ENCODE measurements at regions not wholly inside any gene's neighbourhood (a gene's known extent, or its start where the extent isn't known, plus 50 kb on each side); places are given as distances from the start of the nearest gene placed in this dataset.
A peak's percentile ranks its signal among the peaks of the same experiment; 100 is the strongest.

DNA sequence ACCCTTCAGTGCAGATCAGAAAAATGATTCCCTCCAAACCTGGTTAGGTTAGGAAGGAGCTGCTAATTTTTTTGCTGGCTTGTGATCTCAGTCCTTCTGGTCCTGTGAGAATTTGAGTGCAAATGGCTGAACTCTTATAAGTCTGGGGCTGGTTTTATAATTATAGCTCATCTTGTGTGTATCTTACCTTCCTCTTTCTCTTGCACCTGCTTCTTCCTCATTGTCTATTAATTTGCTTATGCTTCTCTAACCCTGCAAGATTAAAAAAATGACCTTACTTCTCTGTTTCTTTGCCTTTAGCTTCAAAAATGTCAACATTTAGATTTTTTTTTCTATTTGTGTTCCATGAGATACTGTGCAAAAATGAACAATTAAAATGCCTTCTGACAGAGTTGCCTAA is 576.2 kb downstream of the DHX35 start:
- Histone ChIP-seq H3K4me3 (no peak overlapping the region), H4K20me1 (replicated peaks; ENCODE audit: insufficient read depth) (no peaks in the 10 kb centered on the region), H3K27ac (ENCODE audit: low read depth) (no peak overlapping the region), H3K79me2 (replicated peaks; ENCODE audit: insufficient read depth) (no peaks in the 10 kb centered on the region), H3K9me2 (ENCODE audit: insufficient read depth) (peaks cover 8% of the 10 kb centered on the region; the same call in 1 of the 2 replicates), H3K27me3 (ENCODE audit: insufficient read depth) (no peaks in the 10 kb centered on the region), H3K4me1 (ENCODE audit: insufficient read depth) (peaks cover 25% of the 10 kb centered on the region), H3K36me3 (ENCODE audit: insufficient read depth) (no peaks in the 10 kb centered on the region), H2AFZ (peak overlapping the region; percentile 82; the same call in 1 of the 2 replicates), H3F3A (replicated peaks; ENCODE audit: low read depth) (no peaks in the 10 kb centered on the region), H3K4me2 (no peak overlapping the region)
- ATAC-seq, result no peak
- Mint-ChIP-seq H3K4me3 (no peak overlapping the region), H3K27ac (no peak overlapping the region), H3K4me1 (peaks cover 48% of the 10 kb centered on the region), H3K9me3 (peaks cover 4% of the 10 kb centered on the region; the same call in 1 of the 3 replicates), H3K27me3 (ENCODE audit: insufficient read depth, low read depth, poor library complexity) (peaks cover 5% of the 10 kb centered on the region), H3K36me3 (ENCODE audit: low read depth) (no peaks in the 10 kb centered on the region)
- DNase-seq (ENCODE audit: low spot score), result no peak
- TF ChIP-seq ZNF331 (CRISPR knock-in tag; IDR thresholded peaks at IDR 0.05; ENCODE audit: low read depth) (no peak), NANOG (IDR thresholded peaks at IDR 0.05; ENCODE audit: borderline replicate concordance) (no peak), ZNF114 (CRISPR knock-in tag; IDR thresholded peaks at IDR 0.05) (no peak), CREB1 (CRISPR knock-in tag; IDR thresholded peaks at IDR 0.05; ENCODE audit: low read depth) (no peak), STAT1 (IDR thresholded peaks at IDR 0.05; ENCODE audit: unreplicated experiment) (no peak), EZH2phosphoT487 (IDR thresholded peaks at IDR 0.05; ENCODE audit: unreplicated experiment) (no peak), POLR2AphosphoS5 (IDR thresholded peaks at IDR 0.05; ENCODE audit: low read depth) (no peak), JUNB (IDR thresholded peaks at IDR 0.05; ENCODE audit: unreplicated experiment) (no peak), EZH2 (IDR thresholded peaks at IDR 0.05; ENCODE audit: low read depth, unreplicated experiment) (no peak)
- TF ChIP-seq, protein P1, sequence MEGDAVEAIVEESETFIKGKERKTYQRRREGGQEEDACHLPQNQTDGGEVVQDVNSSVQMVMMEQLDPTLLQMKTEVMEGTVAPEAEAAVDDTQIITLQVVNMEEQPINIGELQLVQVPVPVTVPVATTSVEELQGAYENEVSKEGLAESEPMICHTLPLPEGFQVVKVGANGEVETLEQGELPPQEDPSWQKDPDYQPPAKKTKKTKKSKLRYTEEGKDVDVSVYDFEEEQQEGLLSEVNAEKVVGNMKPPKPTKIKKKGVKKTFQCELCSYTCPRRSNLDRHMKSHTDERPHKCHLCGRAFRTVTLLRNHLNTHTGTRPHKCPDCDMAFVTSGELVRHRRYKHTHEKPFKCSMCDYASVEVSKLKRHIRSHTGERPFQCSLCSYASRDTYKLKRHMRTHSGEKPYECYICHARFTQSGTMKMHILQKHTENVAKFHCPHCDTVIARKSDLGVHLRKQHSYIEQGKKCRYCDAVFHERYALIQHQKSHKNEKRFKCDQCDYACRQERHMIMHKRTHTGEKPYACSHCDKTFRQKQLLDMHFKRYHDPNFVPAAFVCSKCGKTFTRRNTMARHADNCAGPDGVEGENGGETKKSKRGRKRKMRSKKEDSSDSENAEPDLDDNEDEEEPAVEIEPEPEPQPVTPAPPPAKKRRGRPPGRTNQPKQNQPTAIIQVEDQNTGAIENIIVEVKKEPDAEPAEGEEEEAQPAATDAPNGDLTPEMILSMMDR (conservative IDR thresholded peaks at IDR 0.05; ENCODE audit: low read depth in 2 of 2), result no peak
- TF ChIP-seq, protein P2, sequence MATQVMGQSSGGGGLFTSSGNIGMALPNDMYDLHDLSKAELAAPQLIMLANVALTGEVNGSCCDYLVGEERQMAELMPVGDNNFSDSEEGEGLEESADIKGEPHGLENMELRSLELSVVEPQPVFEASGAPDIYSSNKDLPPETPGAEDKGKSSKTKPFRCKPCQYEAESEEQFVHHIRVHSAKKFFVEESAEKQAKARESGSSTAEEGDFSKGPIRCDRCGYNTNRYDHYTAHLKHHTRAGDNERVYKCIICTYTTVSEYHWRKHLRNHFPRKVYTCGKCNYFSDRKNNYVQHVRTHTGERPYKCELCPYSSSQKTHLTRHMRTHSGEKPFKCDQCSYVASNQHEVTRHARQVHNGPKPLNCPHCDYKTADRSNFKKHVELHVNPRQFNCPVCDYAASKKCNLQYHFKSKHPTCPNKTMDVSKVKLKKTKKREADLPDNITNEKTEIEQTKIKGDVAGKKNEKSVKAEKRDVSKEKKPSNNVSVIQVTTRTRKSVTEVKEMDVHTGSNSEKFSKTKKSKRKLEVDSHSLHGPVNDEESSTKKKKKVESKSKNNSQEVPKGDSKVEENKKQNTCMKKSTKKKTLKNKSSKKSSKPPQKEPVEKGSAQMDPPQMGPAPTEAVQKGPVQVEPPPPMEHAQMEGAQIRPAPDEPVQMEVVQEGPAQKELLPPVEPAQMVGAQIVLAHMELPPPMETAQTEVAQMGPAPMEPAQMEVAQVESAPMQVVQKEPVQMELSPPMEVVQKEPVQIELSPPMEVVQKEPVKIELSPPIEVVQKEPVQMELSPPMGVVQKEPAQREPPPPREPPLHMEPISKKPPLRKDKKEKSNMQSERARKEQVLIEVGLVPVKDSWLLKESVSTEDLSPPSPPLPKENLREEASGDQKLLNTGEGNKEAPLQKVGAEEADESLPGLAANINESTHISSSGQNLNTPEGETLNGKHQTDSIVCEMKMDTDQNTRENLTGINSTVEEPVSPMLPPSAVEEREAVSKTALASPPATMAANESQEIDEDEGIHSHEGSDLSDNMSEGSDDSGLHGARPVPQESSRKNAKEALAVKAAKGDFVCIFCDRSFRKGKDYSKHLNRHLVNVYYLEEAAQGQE (IDR thresholded peaks at IDR 0.05; ENCODE audit: unreplicated experiment), result no peak
- TF ChIP-seq, protein P3, sequence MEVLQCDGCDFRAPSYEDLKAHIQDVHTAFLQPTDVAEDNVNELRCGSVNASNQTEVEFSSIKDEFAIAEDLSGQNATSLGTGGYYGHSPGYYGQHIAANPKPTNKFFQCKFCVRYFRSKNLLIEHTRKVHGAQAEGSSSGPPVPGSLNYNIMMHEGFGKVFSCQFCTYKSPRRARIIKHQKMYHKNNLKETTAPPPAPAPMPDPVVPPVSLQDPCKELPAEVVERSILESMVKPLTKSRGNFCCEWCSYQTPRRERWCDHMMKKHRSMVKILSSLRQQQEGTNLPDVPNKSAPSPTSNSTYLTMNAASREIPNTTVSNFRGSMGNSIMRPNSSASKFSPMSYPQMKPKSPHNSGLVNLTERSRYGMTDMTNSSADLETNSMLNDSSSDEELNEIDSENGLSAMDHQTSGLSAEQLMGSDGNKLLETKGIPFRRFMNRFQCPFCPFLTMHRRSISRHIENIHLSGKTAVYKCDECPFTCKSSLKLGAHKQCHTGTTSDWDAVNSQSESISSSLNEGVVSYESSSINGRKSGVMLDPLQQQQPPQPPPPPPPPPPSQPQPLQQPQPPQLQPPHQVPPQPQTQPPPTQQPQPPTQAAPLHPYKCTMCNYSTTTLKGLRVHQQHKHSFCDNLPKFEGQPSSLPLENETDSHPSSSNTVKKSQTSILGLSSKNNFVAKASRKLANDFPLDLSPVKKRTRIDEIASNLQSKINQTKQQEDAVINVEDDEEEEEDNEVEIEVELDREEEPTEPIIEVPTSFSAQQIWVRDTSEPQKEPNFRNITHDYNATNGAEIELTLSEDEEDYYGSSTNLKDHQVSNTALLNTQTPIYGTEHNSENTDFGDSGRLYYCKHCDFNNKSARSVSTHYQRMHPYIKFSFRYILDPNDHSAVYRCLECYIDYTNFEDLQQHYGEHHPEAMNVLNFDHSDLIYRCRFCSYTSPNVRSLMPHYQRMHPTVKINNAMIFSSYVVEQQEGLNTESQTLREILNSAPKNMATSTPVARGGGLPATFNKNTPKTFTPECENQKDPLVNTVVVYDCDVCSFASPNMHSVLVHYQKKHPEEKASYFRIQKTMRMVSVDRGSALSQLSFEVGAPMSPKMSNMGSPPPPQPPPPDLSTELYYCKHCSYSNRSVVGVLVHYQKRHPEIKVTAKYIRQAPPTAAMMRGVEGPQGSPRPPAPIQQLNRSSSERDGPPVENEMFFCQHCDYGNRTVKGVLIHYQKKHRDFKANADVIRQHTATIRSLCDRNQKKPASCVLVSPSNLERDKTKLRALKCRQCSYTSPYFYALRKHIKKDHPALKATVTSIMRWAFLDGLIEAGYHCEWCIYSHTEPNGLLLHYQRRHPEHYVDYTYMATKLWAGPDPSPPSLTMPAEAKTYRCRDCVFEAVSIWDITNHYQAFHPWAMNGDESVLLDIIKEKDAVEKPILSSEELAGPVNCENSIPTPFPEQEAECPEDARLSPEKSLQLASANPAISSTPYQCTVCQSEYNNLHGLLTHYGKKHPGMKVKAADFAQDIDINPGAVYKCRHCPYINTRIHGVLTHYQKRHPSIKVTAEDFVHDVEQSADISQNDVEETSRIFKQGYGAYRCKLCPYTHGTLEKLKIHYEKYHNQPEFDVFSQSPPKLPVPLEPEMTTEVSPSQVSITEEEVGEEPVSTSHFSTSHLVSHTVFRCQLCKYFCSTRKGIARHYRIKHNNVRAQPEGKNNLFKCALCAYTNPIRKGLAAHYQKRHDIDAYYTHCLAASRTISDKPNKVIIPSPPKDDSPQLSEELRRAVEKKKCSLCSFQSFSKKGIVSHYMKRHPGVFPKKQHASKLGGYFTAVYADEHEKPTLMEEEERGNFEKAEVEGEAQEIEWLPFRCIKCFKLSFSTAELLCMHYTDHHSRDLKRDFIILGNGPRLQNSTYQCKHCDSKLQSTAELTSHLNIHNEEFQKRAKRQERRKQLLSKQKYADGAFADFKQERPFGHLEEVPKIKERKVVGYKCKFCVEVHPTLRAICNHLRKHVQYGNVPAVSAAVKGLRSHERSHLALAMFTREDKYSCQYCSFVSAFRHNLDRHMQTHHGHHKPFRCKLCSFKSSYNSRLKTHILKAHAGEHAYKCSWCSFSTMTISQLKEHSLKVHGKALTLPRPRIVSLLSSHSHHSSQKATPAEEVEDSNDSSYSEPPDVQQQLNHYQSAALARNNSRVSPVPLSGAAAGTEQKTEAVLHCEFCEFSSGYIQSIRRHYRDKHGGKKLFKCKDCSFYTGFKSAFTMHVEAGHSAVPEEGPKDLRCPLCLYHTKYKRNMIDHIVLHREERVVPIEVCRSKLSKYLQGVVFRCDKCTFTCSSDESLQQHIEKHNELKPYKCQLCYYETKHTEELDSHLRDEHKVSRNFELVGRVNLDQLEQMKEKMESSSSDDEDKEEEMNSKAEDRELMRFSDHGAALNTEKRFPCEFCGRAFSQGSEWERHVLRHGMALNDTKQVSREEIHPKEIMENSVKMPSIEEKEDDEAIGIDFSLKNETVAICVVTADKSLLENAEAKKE (CRISPR knock-in tag; IDR thresholded peaks at IDR 0.05), result no peak
- TF ChIP-seq, protein P4, sequence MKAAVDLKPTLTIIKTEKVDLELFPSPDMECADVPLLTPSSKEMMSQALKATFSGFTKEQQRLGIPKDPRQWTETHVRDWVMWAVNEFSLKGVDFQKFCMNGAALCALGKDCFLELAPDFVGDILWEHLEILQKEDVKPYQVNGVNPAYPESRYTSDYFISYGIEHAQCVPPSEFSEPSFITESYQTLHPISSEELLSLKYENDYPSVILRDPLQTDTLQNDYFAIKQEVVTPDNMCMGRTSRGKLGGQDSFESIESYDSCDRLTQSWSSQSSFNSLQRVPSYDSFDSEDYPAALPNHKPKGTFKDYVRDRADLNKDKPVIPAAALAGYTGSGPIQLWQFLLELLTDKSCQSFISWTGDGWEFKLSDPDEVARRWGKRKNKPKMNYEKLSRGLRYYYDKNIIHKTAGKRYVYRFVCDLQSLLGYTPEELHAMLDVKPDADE (IDR thresholded peaks at IDR 0.05), result no peak
